HCT116 (cell line): ENCODE measurements at regions not wholly inside any gene's neighbourhood (a gene's known extent, or its start where the extent isn't known, plus 50 kb on each side); places are given as distances from the start of the nearest gene placed in this dataset.

ENCODE experiments used
- ATAC-seq: fragments of 200-7000 bp; cut with Tn5 transposase; 2 replicates; pipeline ENCODE4 v1.9.1; 2020; ENCODE audit warnings: mild to moderate bottlenecking, moderate library complexity
- BruUV-seq: library from RNA; stranded (reverse); fragments of 400-500 nt; replicated peaks from 2 replicates; lab custom pipeline; 2021; lab: Mats Ljungman, UMichigan
- CTCF ChIA-PET: fragments of 300-600 bp; sonication (Branson Sonifier 250); formaldehyde crosslinking; loops from one replicate; lab custom pipeline; 2021; ENCODE audit warnings: antibody characterized with exemption; lab: Charles Lee
- POLR2A ChIA-PET: fragments of 300-600, 350-600 bp; sonication (Branson Sonifier 250); formaldehyde crosslinking; loops from one replicate; lab custom pipeline; 2021; ENCODE audit warnings: antibody characterized with exemption; lab: Charles Lee
- RAD21 ChIA-PET, 2 experiments: fragments of 300-600 bp; sonication (Branson Sonifier 250); formaldehyde crosslinking; loops; one replicate each; lab custom pipeline; 2023; ENCODE audit warnings: low total read pairs in 2 of 2; ENCODE audit not compliant: uncharacterized antibody in 2 of 2, unreplicated experiment in 2 of 2, low non-redundant PET in 1 of 2; lab: Charles Lee
- DNase-seq: peaks from one replicate; pipeline ENCODE4 v3.0.0-alpha.2; 2010; ENCODE audit warnings: low read depth, low spot score
- H2AFZ ChIP-seq: fragments of 200-600 bp; shearing (Covaris generic), sonication (generic); 2 replicates; pipeline ENCODE4 v1.6.1; 2017; ENCODE audit warnings: low read depth, mixed run types, mixed read lengths, antibody characterized with exemption, low read length; ENCODE audit not compliant: poor library complexity, severe bottlenecking
- H3K27ac ChIP-seq: 2 replicates; pipeline ENCODE4 v1.5.1; 2012; ENCODE audit warnings: low read depth, low read length
- H3K27me3 ChIP-seq: fragments of 200-600 bp; sonication (generic); 2 replicates; pipeline ENCODE4 v1.6.1; 2016; ENCODE audit warnings: mixed run types, low read length, mixed read lengths; ENCODE audit not compliant: insufficient read depth
- H3K36me3 ChIP-seq, 2 experiments: fragments of 200-500 bp in 1 of 2; fragments of 200-600 bp in 1 of 2; sonication (Bioruptor generic) in 1 of 2; sonication (generic) in 1 of 2; 2 replicates each; pipeline versions ENCODE4 v1.5.1 to v1.6.1; 2014 to 2016; ENCODE audit warnings: low read length in 2 of 2, inconsistent platforms in 1 of 2, mixed read lengths in 1 of 2, mixed run types in 1 of 2; ENCODE audit not compliant: insufficient read depth in 2 of 2, control insufficient read depth in 1 of 2
- H3K4me1 ChIP-seq, 2 experiments: fragments of 200-600 bp in 1 of 2; sonication (generic) in 1 of 2; 2 replicates each; pipeline versions ENCODE4 v1.5.1 to v1.6.1; 2012 to 2017; ENCODE audit warnings: low read length in 2 of 2, inconsistent platforms in 1 of 2, mild to moderate bottlenecking in 1 of 2, mixed read lengths in 1 of 2, mixed run types in 1 of 2, moderate library complexity in 1 of 2; ENCODE audit not compliant: insufficient read depth in 2 of 2, control insufficient read depth in 1 of 2
- H3K4me2 ChIP-seq: fragments of 200-600 bp; sonication (generic); 2 replicates; pipeline ENCODE4 v1.6.1; 2017; ENCODE audit warnings: mixed run types, low read length, mixed read lengths
- H3K4me3 ChIP-seq, 2 experiments: fragments of 200-600 bp in 1 of 2; sonication (generic) in 1 of 2; replicated peaks in 1 of 2; 2 replicates each; pipeline ENCODE4 v1.5.1; 2011 to 2016; ENCODE audit warnings: low read length in 2 of 2, control low read depth in 1 of 2, low read depth in 1 of 2, mild to moderate bottlenecking in 1 of 2, mixed read lengths in 1 of 2, mixed run types in 1 of 2
- H3K79me2 ChIP-seq: fragments of 200-600 bp; sonication (generic); 2 replicates; pipeline ENCODE4 v1.6.1; 2017; ENCODE audit warnings: mild to moderate bottlenecking, mixed run types, low read length, moderate library complexity, mixed read lengths; ENCODE audit not compliant: insufficient read depth
- H3K9ac ChIP-seq: fragments of 200-600 bp; sonication (generic); 2 replicates; pipeline ENCODE4 v1.6.1; 2016; ENCODE audit warnings: low read length, mixed read lengths
- H3K9me2 ChIP-seq: fragments of 200-600 bp; sonication (generic), shearing (Covaris generic); 2 replicates; pipeline ENCODE4 v1.6.1; 2017; ENCODE audit warnings: mixed run types, mild to moderate bottlenecking, moderate library complexity; ENCODE audit not compliant: insufficient read depth
- H3K9me3 ChIP-seq, 2 experiments: fragments of 200-500 bp in 1 of 2; fragments of 200-600 bp in 1 of 2; sonication (Bioruptor generic) in 1 of 2; sonication (generic) in 1 of 2; 2 replicates each; pipeline ENCODE4 v1.6.1; 2014 to 2017; ENCODE audit warnings: low read length in 2 of 2, mixed read lengths in 2 of 2, inconsistent platforms in 1 of 2, low read depth in 1 of 2, mild to moderate bottlenecking in 1 of 2, mixed run types in 1 of 2, moderate library complexity in 1 of 2; ENCODE audit not compliant: control insufficient read depth in 1 of 2, insufficient read depth in 1 of 2
- H4K20me1 ChIP-seq: fragments of 200-600 bp; sonication (generic), shearing (Covaris generic); 2 replicates; pipeline ENCODE4 v1.6.1; 2017; ENCODE audit warnings: mixed run types, mild to moderate bottlenecking, moderate library complexity; ENCODE audit not compliant: insufficient read depth
- EZH2 ChIP-seq: fragments of 200-600 bp; sonication (generic); IDR thresholded peaks from 2 replicates; pipeline ENCODE4 v1.6.1; 2017; ENCODE audit warnings: antibody characterized with exemption, mixed run types
- EZH2phosphoT487 ChIP-seq: fragments of 200-600 bp; IDR thresholded peaks from 2 replicates; pipeline ENCODE4 v1.6.1; 2018; ENCODE audit warnings: antibody characterized with exemption, borderline replicate concordance
- FOSL1 ChIP-seq: IDR thresholded peaks from 2 replicates; pipeline ENCODE4 v1.6.1; 2012; ENCODE audit warnings: low read depth
- JUND ChIP-seq: IDR thresholded peaks from 2 replicates; pipeline ENCODE4 v1.6.1; 2012
- POLR2A ChIP-seq: IDR thresholded peaks from 2 replicates; pipeline ENCODE4 v1.7.0; 2011; ENCODE audit warnings: borderline replicate concordance; ENCODE audit not compliant: insufficient read depth, insufficient read length; ENCODE audit errors: extremely low read depth
- SIN3A ChIP-seq: IDR thresholded peaks from 2 replicates; pipeline ENCODE4 v1.6.1; 2012; ENCODE audit warnings: low read depth
- YY1 ChIP-seq: IDR thresholded peaks from 2 replicates; pipeline ENCODE4 v1.6.1; 2011; ENCODE audit warnings: low read length, low read depth, moderate library complexity, mild to moderate bottlenecking; ENCODE audit not compliant: insufficient replicate concordance; ENCODE audit errors: extremely low read depth
- ZNF274 ChIP-seq: fragments of 200-500 bp; sonication (Bioruptor generic); IDR thresholded peaks from 2 replicates; pipeline ENCODE4 v1.6.1; 2014; ENCODE audit warnings: mild to moderate bottlenecking, low read depth, low read length, inconsistent platforms
- intact Hi-C: fragments of 100-400 bp; cut with micrococcal nuclease; formaldehyde crosslinking; loops from 2 replicates; pipeline ENCODE4 v1.10.0; 2022
- TF ChIP-seq, protein P1 (sequence below): IDR thresholded peaks from 2 replicates; pipeline ENCODE4 v1.6.1; 2011; ENCODE audit warnings: mild to moderate bottlenecking, low read length, moderate library complexity; ENCODE audit not compliant: insufficient replicate concordance; ENCODE audit errors: extremely low read depth
- TF ChIP-seq, protein P2 (sequence below), 3 experiments: fragments of 200-600 bp in 1 of 3; sonication (generic) in 1 of 3; IDR thresholded peaks in 2 of 3; conservative IDR thresholded peaks in 1 of 3; 2 replicates each; pipeline ENCODE4 v1.5.1; 2012 to 2017; ENCODE audit warnings: low read depth in 2 of 3, low read length in 2 of 3, antibody characterized with exemption in 1 of 3, borderline replicate concordance in 1 of 3, control low read depth in 1 of 3, mild to moderate bottlenecking in 1 of 3, mixed read lengths in 1 of 3, mixed run types in 1 of 3, moderate library complexity in 1 of 3; ENCODE audit not compliant: insufficient read depth in 1 of 3

DNA sequence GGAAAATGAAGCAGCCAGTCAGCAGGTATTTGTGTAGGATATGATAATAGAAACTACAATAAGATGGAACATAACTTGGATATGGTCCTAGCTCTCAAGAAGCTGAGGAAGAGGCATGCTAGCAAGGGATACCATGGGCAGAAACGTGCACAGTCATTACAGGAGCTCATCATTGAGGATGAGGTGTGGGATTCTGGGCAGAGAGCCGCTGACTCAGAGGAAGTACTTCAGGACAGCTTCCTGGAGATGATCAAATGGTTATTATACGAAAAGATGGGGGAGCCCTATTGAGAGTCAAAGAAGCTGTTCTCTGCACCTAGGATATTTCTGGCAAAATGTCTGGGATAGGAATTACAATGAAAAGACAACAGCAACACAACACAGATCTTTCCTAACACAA, 116.0 kb upstream of the PDE5A start:
- no peaks in the 10 kb centered on the region for H4K20me1 ChIP-seq
- H3K9me3 ChIP-seq = no peaks in the 10 kb centered on the region
- H3K9ac ChIP-seq = no peak overlapping the region
- no peaks in the 10 kb centered on the region for H3K36me3 ChIP-seq
- no peak overlapping the region for H3K4me2 ChIP-seq
- intact Hi-C loops = no loop called here
- no peaks in the 10 kb centered on the region for H3K27me3 ChIP-seq
- TF ChIP-seq YY1 = no peak
- no peak for TF ChIP-seq POLR2A
- TF ChIP-seq, protein P1, sequence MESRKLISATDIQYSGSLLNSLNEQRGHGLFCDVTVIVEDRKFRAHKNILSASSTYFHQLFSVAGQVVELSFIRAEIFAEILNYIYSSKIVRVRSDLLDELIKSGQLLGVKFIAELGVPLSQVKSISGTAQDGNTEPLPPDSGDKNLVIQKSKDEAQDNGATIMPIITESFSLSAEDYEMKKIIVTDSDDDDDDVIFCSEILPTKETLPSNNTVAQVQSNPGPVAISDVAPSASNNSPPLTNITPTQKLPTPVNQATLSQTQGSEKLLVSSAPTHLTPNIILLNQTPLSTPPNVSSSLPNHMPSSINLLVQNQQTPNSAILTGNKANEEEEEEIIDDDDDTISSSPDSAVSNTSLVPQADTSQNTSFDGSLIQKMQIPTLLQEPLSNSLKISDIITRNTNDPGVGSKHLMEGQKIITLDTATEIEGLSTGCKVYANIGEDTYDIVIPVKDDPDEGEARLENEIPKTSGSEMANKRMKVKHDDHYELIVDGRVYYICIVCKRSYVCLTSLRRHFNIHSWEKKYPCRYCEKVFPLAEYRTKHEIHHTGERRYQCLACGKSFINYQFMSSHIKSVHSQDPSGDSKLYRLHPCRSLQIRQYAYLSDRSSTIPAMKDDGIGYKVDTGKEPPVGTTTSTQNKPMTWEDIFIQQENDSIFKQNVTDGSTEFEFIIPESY = no peak
- no peak for TF ChIP-seq SIN3A
- TF ChIP-seq EZH2phosphoT487 = no peak
- TF ChIP-seq ZNF274 = no peak
- TF ChIP-seq FOSL1 = no peak
- TF ChIP-seq, protein P2, sequence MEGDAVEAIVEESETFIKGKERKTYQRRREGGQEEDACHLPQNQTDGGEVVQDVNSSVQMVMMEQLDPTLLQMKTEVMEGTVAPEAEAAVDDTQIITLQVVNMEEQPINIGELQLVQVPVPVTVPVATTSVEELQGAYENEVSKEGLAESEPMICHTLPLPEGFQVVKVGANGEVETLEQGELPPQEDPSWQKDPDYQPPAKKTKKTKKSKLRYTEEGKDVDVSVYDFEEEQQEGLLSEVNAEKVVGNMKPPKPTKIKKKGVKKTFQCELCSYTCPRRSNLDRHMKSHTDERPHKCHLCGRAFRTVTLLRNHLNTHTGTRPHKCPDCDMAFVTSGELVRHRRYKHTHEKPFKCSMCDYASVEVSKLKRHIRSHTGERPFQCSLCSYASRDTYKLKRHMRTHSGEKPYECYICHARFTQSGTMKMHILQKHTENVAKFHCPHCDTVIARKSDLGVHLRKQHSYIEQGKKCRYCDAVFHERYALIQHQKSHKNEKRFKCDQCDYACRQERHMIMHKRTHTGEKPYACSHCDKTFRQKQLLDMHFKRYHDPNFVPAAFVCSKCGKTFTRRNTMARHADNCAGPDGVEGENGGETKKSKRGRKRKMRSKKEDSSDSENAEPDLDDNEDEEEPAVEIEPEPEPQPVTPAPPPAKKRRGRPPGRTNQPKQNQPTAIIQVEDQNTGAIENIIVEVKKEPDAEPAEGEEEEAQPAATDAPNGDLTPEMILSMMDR (IDR thresholded peaks at IDR 0.05 in 2 of 3, conservative IDR thresholded peaks at IDR 0.05 in 1 of 3; ENCODE audit: borderline replicate concordance in 1 of 3, insufficient read depth in 1 of 3, low read depth in 2 of 3, low read length in 2 of 3) = no peak
- TF ChIP-seq EZH2 = no peak
- no peak for TF ChIP-seq JUND
- no TSS peak for BruUV-seq
- no peak overlapping the region for H3K4me3 ChIP-seq
- ChIA-PET CTCF (no interaction called here), POLR2A (no interaction called here), RAD21 (no interaction called here)
- H3K4me1 ChIP-seq = no peaks in the 10 kb centered on the region
- ATAC-seq = no peak
- H2AFZ ChIP-seq = no peak overlapping the region
- no peaks in the 10 kb centered on the region for H3K9me2 ChIP-seq
- no peaks in the 10 kb centered on the region for H3K79me2 ChIP-seq
- no peak overlapping the region for H3K27ac ChIP-seq
- DNase-seq = no peak
